Inflammatory macrophage treated with lipopolysaccharide for 1 hour (primary cell): ENCODE measurements at regions not wholly inside any gene's neighbourhood (a gene's known extent, or its start where the extent isn't known, plus 50 kb on each side); places are given as distances from the start of the nearest gene placed in this dataset.

Experiments
- DNase-seq, 2 donors: peaks; one replicate each; pipeline ENCODE4 v3.0.0-alpha.2; 2020 to 2022

DNA sequence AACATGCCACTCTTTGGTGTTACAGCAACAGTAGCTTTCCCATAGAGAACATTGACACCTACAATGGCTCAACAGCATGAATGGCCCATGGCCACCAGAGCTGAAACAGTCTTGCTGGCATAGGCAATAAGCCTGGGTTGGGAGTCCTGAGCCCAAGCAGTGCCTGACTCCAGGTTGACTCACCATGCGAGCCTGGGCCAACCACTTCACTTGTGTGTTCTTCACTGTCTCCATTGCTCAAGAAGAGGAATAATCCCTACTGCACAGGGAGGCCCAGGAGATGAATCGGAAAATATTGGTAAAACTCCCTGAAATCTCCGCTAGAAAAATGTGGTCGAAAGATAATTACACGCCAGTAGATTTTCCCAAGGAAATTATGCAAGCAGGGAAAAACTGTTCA is 89.2 kb upstream of the INHBA start:
- DNase-seq = peak in 1 of 2 donors; percentile 52

DNA sequence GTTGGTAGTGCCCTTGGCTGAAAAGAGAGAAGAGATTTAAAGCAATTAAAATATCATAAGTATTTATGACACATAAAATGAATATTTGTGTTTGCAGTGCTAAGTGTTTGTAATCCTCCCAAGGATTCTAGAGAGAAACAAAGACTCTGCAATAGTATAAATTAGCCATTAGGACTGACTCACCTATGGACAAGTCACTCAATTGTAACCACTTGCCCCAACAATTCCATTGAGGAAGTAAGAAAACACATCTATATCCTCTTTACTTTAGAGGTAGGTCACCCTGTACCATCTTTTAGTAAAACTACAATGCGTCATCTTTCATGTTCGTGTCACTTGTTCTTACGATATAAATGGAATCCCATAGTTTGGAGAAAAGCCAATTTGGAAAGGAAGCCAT is 85.7 kb upstream of the INHBA start:
- peak in 1 of 2 donors; percentile 55 for DNase-seq

GRCh38 chr7:41787651-41788350 is 84.9 kb upstream of the INHBA start:
- no peak for DNase-seq

DNA sequence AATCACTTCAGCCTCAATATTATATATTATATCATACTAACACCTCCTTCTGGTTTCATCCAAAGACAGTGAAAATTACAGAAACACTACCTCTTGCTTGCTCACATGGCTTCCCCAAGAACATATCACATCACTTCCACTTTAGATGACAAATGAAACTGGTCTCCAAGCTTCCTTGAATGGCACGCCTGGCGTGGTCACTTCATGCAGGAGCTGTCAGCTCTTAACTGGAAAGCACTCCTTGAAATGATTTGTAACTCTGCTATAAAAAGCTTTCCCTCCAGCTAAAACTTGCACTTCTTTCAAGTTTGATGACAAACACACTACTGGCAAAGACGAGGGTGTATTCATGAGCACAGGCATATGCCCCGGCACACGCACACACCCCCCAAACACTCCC is 84.1 kb upstream of the INHBA start:
- peak; percentile 72 to 86 for DNase-seq

- peak; percentile 77 to 95 for DNase-seq
Measured at GRCh38 chr7:41786404-41786803, 83.5 kb upstream of the INHBA start.

DNA sequence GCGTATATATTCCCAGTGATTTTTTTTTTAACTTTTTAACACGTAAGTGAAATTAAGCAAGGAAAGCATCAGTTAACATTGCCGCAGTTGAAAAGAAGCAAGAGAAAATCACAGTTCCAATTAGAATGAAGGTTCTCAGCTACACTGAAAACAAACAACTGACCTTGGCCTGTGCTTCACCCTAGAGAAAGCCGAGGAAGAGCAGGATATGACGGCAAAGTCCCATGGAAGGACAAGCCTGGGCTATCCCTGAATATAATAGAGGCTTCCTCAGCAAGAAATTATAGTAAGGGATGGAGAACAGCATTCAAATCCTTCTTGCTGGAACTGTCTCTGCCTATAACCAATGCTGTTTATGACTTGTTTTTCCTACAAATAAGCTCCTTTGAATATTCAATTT is 83.0 kb upstream of the INHBA start:
- no peak for DNase-seq

GRCh38 chr7:41785265-41785664 is 82.4 kb upstream of the INHBA start:
- DNase-seq = no peak

DNA sequence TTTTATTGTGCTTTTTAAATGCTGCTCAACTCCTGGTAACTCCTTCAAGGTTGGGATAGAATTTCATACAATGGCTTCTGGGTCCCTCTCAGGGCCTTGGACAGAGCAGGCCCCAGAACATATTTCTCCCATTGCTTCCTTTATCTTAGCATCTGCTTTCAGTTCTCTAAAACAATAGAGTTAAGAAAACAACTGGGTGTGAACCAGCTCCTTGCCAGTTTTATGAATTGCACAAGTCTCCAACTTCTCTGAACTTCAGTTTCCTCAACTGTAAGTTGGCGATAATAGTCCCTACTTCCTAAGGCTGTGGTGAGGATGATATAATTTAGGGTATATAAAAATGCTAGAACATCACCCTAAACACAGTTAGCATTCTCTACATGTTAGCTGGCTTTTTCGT is 77.0 kb upstream of the INHBA start:
- peak; percentile 89 to 95 for DNase-seq

DNA sequence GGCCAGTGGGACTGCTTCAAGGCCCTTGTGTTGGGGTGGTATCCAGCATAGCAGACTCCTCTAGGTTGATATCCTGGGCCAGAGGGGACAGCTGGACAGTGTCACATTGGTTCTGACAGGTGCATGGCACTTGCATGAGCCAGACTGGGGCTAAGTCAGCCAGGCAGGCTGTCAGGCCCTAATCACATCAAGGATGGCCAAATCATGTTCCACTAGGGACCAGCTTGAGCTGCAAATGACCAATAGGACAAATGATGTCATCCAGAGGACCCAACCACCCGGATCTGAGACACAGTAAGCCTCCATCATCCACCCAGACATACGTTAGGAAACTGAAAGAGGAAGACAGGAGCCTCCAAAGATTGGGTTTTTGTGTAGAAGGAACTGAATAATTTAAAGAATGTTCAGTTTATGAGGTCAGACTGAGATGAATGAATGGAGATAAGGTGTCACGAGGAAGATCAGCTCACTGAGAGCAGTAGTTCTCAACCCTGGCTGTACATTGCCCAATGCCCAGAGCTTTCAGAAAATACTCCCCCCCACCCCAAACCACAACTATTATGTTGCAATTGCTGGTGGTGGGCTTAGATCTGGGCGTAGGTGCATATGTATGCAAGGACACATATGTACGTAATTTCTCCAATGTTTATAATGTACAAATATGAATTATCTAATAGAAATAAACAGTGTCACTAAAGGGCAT is 75.2 kb upstream of the INHBA start:
- DNase-seq = peak; percentile 94 to 98

GRCh38 chr7:41774966-41775365 is 72.1 kb upstream of the INHBA start:
- DNase-seq = no peak

DNA sequence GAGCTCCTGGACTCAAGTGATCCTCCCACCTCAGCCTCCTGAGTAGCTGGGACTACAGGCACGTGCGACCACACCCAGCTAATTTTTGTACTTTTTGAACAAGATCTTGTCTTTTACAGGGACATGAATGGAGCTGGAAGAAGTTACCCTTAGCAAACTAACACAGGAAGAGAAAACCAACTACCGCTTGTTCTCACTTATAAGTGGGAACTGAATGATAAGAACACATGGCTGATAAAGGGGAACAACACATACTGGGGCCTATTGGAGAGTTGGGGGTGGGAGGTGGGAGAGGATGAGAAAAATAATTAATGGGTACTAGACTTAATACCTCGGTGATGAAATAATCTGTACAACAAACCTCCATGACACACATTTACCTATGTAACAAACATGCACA is 70.9 kb upstream of the INHBA start:
- DNase-seq = no peak

DNA sequence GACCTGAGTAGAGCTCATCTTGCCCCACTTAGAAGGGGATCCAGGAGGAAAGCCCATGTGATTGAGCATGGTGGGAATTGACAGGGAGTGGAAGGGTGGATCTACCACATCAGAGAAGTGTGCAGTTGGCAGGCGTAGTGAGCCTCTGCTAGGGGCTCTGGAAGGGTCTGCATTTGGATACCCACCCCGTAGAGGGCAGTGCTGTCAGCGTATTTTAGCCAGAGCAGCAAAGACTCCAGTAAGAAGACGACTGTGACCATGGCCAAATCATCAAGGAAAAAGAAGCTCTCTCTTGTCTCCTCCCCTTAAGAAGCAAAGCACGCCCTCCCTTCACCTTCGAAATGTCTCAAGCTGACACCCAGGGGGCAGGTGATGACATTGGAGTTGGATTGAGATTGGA is 68.8 kb upstream of the INHBA start:
- DNase-seq = no peak

DNA sequence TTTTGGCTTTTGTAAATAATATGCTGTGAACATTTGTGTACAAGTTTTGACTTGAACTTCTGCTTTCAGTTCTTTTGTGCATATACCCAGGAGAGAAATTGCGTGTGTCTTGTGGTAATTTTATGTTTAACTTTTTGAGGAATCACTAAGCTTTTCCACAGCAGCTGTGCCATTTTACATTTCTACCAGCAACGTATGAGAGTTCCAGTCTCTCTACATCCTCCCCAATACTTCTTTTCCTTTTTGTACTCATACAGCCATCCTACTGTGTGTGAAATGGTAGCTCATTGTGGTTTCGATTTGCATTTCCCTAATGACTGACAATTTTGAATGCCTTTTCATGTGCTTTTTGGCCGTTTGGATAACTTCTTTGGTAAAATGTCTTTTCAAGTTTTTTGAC is 66.3 kb upstream of the INHBA start:
- no peak for DNase-seq

GRCh38 chr7:41763626-41764025 is 60.7 kb upstream of the INHBA start:
- no peak for DNase-seq

GRCh38 chr7:41762641-41763040 is 59.8 kb upstream of the INHBA start:
- DNase-seq = no peak

- no peak for DNase-seq
Measured at GRCh38 chr7:41760293-41760692, 57.4 kb upstream of the INHBA start.

DNA sequence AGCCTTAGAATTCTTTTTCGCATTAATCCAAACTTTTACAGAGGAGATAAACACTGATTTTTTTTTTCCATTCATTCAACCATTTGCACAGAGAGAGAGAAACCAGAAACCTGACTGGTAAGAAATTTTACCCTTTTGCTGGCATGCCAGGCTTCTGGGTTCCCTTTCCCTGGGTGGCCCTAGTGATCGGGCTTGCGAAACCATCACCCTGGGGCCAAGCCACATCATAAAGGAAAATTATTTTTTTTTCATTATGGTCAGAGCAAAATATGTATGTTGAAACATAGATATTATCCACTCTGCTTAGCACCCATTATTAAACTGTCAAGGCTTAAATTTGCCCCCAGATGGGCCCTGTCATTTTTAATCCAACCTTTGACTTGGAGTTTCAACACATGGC is 55.4 kb upstream of the INHBA start:
- no peak for DNase-seq

DNA sequence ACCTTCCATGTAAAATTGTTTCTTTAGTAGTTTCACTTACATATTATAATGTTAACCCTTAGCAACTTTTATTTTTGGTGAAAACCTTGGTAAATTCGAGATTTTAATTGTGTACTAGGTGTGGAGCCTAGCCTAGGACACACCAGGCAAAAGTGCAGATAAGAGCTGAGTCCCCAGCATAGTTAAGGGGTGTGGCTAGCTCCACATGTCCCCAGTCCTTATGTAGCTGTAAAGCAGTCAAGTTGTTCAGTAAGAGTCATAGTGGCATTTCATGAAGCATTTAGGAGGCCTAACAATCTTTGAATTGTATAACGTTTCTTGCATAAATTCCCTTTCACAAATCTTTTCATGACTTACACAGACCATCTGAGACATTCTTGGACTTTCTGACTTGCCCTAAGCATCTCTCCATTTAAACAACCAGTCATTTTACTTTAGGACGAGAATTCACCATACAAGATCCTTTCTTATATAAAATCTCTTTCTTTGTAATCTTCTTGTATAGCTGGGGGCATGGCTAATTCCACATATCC is 53.8 kb upstream of the INHBA start:
- no peak for DNase-seq

DNA sequence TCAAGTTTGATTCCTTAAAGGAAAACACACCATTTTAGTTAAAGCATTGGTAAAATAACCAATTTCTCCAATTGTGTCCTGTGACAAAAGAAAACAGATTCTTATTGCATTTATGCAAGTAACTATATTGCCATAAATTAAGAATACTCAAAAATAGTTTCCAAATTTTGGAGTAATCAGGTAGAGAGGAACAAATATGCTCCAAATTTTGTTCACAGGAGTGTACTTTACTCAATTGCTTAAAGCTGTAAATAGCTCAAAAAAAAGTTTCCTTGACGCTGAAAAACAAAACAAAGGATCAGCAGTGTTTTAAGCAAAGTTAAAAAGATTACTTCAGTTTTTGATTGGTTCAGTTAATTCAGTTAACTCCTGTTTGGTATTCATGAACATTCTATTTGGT is 52.2 kb upstream of the INHBA start:
- DNase-seq = no peak

- no peak for DNase-seq
Measured at GRCh38 chr7:41754046-41754445, 51.2 kb upstream of the INHBA start.
